ENCODE measurements at regions not wholly inside any gene's neighbourhood (a gene's known extent, or its start where the extent isn't known, plus 50 kb on each side); places are given as distances from the start of the nearest gene placed in this dataset.

- TF ChIP-seq RAD21 (IDR thresholded peaks at IDR 0.05): no peak
- TF ChIP-seq CTCF (IDR thresholded peaks at IDR 0.05; ENCODE audit: low read depth, low read length, missing input control): no peak
- no peak for TF ChIP-seq TAF1 (conservative IDR thresholded peaks at IDR 0.05)
- no peak for TF ChIP-seq REST (IDR thresholded peaks at IDR 0.05)
- TF ChIP-seq FOXA1 (IDR thresholded peaks at IDR 0.05): no peak
- no peak for TF ChIP-seq MAX (IDR thresholded peaks at IDR 0.05)
- no peak for TF ChIP-seq RXRA (IDR thresholded peaks at IDR 0.05)
Measured at GRCh38 chr9:129394061-129394885, 216.2 kb upstream of the IER5L start.
